ENCODE measurements at regions not wholly inside any gene's neighbourhood (a gene's known extent, or its start where the extent isn't known, plus 50 kb on each side); places are given as distances from the start of the nearest gene placed in this dataset.
"Not testable (repeated sequence)": the region's sequence is repeated elsewhere in the genome, so short reads cannot be mapped to it uniquely, and the experiment has no call there.

DNA sequence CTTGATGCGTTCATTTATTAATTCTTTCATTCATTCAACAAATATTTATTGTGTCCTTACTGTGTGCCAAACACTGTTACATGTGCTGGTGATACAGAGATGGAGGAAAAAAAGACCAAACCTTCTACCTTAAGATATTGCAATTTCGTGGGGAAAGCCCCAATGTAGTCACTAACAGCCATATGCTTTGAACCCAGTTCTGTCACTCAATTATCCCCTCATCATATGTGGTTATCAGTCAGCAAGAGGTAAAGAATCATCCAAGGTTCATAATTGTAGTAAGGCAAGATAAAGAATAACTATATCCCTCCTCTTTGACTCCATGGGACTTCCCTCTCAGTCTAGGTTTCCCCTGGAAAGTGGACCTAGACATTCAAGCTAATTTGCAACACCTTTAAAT lies 1185.6 kb upstream of the CELF4 start:
- TF ChIP-seq, protein P1, sequence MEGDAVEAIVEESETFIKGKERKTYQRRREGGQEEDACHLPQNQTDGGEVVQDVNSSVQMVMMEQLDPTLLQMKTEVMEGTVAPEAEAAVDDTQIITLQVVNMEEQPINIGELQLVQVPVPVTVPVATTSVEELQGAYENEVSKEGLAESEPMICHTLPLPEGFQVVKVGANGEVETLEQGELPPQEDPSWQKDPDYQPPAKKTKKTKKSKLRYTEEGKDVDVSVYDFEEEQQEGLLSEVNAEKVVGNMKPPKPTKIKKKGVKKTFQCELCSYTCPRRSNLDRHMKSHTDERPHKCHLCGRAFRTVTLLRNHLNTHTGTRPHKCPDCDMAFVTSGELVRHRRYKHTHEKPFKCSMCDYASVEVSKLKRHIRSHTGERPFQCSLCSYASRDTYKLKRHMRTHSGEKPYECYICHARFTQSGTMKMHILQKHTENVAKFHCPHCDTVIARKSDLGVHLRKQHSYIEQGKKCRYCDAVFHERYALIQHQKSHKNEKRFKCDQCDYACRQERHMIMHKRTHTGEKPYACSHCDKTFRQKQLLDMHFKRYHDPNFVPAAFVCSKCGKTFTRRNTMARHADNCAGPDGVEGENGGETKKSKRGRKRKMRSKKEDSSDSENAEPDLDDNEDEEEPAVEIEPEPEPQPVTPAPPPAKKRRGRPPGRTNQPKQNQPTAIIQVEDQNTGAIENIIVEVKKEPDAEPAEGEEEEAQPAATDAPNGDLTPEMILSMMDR (IDR thresholded peaks at IDR 0.05; ENCODE audit: low read depth, low read length) = no peak
- Histone ChIP-seq H3K36me3 (no peaks in the 10 kb centered on the region), H3K4me3 (no peak overlapping the region), H3K27me3 (no peaks in the 10 kb centered on the region), H3K27ac (no peak overlapping the region), H3K4me1 (ENCODE audit: low read depth) (no peaks in the 10 kb centered on the region), H3K9me3 (ENCODE audit: low read depth) (no peaks in the 10 kb centered on the region)
- DNase-seq (ENCODE audit: low read depth in 1 of 2, low spot score in 1 of 2) = no peak

DNA sequence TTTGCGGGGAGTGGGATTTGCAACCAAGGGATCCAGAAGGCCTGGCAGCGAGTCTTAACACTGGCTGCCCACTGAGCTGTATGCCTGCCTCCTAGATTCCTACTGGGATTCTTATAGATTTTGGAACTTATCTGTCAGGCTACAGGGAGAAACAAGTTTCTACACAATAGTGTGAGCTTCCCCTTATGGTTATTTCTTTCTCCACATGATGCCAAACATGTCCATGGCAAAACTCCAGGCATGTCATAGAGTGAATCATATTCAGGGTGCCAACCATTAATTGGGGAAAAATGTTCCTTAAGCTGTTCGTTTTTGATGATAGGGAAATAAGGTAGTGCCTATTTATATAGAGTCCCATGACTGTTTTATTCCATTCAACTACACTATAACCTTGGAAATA lies 1185.2 kb upstream of the CELF4 start:
- no peak for DNase-seq (ENCODE audit: low read depth in 1 of 2, low spot score in 1 of 2)
- Histone ChIP-seq H3K4me1 (ENCODE audit: low read depth) (no peaks in the 10 kb centered on the region), H3K27me3 (no peaks in the 10 kb centered on the region), H3K4me3 (no peak overlapping the region), H3K36me3 (no peaks in the 10 kb centered on the region), H3K9me3 (ENCODE audit: low read depth) (no peaks in the 10 kb centered on the region), H3K27ac (no peak overlapping the region)
- TF ChIP-seq, protein P1 (IDR thresholded peaks at IDR 0.05; ENCODE audit: low read depth, low read length) = no peak

DNA sequence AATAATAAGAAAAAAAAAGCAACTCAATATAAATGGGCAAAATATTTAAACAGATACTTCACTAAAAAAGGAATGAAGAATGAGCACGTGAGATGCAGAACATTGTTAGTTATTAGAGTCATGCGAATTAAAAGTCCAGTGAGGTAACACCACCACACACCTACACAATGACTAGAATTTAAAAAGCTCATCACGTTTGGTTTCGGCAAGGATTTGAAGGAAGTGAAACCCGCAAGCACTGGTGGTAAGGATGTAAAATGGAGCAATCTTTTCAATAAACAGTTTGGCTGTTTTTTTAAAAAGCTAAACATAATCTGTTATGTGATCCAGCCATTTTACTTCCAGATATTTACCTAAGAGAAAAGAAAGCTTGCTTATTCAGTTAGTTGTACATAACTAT lies 1181.6 kb upstream of the CELF4 start:
- DNase-seq (ENCODE audit: low read depth in 1 of 2, low spot score in 1 of 2) = no peak
- Histone ChIP-seq H3K4me3 (no peak overlapping the region), H3K27me3 (no peaks in the 10 kb centered on the region), H3K4me1 (ENCODE audit: low read depth) (no peaks in the 10 kb centered on the region), H3K36me3 (no peaks in the 10 kb centered on the region), H3K27ac (no peak overlapping the region), H3K9me3 (ENCODE audit: low read depth) (no peaks in the 10 kb centered on the region)
- TF ChIP-seq, protein P1 (IDR thresholded peaks at IDR 0.05; ENCODE audit: low read depth, low read length) = no peak

DNA sequence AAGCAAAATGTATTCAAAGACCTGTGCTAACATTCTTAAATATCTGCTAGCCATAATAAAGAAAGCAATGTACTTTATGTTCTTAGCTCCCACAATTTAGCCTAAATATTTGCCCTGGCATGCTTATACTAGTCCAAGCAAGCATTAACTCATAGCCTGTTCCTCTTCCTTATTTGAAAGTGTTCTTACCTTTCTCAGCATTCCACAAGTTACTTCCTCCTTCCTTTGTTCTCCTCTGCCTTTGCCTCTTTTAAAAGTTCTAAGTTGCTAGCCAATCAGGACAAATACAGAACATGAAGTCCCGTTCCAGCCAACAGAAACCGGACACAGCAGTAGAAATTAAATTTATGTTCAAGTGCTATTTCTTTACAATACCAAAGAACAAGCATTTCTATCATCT lies 1154.6 kb upstream of the CELF4 start:
- not testable (repeated sequence) for H3K9me3 ChIP-seq (ENCODE audit: low read depth); H3K4me1 ChIP-seq (ENCODE audit: low read depth); H3K27ac ChIP-seq; H3K36me3 ChIP-seq; H3K4me3 ChIP-seq; DNase-seq (ENCODE audit: low read depth in 1 of 2, low spot score in 1 of 2); H3K27me3 ChIP-seq

DNA sequence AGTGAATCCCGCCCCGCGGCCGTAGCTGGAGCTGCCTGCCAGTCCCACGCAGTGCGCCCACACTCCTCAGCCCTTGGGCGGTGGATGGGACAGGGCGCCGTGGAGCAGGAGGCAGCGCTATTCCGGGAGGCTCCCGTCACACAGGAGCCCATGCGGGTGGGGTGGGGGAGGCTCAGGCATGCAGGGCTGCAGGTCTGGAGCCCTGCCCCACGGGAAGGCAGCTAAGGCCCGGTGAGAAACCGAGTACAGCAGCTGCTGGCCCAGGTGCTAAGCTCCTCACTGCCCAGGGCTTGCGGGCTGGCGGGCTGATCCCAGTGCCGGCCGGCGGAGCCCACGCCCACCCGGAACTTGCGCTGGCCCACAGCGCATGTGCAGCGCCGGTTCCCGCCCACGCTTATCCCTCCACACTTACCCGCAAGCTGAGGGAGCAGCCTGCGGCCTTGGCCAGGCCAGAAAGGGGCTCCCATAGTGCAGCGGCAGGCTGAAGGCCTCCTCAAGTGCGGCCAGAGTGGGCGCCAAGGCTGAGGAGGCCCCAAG lies 1152.8 kb upstream of the CELF4 start:
- Histone ChIP-seq H3K27ac (no peak overlapping the region), H3K36me3 (no peaks in the 10 kb centered on the region), H3K9me3 (ENCODE audit: low read depth) (no peaks in the 10 kb centered on the region), H3K4me1 (ENCODE audit: low read depth) (no peaks in the 10 kb centered on the region), H3K27me3 (no peaks in the 10 kb centered on the region), H3K4me3 (no peak overlapping the region)
- DNase-seq (ENCODE audit: low read depth in 1 of 2, low spot score in 1 of 2) = no peak
- TF ChIP-seq, protein P1 (IDR thresholded peaks at IDR 0.05; ENCODE audit: low read depth, low read length) = no peak

DNA sequence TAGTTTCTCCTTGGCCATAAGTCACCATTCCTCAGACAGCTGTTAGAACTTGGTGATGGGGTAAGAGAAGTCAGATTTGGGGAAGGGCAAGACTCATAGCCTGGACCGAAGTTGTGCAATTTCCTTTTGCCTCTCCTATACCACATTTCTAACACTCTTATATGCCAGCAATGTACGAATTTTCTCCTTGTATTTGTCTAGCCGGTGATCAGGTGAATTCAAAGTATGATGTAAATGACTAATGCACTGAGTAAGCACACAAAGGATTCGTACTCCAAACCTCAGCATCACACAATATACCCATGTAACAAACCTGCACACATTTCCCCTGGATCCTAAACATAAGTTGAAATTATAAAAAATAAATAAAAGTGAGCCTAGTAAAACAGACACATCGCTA lies 1143.5 kb upstream of the CELF4 start:
- Histone ChIP-seq H3K4me1 (ENCODE audit: low read depth) (peaks cover 13% of the 10 kb centered on the region), H3K36me3 (no peaks in the 10 kb centered on the region), H3K9me3 (ENCODE audit: low read depth) (no peaks in the 10 kb centered on the region), H3K27ac (no peak overlapping the region), H3K27me3 (no peaks in the 10 kb centered on the region), H3K4me3 (no peak overlapping the region)
- DNase-seq (ENCODE audit: low read depth in 1 of 2, low spot score in 1 of 2) = no peak
- TF ChIP-seq, protein P1 (IDR thresholded peaks at IDR 0.05; ENCODE audit: low read depth, low read length) = no peak

All from cardiac muscle cell (in vitro differentiated cells and primary cell).